Mammary epithelial cell (primary cell): ENCODE measurements at regions not wholly inside any gene's neighbourhood (a gene's known extent, or its start where the extent isn't known, plus 50 kb on each side); places are given as distances from the start of the nearest gene placed in this dataset.

Experiments
- EZH2 ChIP-seq: IDR thresholded peaks from 2 replicates; pipeline ENCODE4 v1.6.1; 2012; ENCODE audit warnings: low read length, inconsistent platforms, borderline replicate concordance
- TF ChIP-seq, protein P1 (sequence below), 2 donors: IDR thresholded peaks in 1 of 2; conservative IDR thresholded peaks in 1 of 2; 2 replicates each; pipeline ENCODE4 v1.5.1; 2011 to 2012; ENCODE audit warnings: inconsistent platforms in 2 of 2, low read length in 2 of 2, mild to moderate bottlenecking in 2 of 2, control low read depth in 1 of 2, low read depth in 1 of 2; ENCODE audit not compliant: insufficient read depth in 1 of 2; ENCODE audit errors: extremely low read depth in 1 of 2

DNA sequence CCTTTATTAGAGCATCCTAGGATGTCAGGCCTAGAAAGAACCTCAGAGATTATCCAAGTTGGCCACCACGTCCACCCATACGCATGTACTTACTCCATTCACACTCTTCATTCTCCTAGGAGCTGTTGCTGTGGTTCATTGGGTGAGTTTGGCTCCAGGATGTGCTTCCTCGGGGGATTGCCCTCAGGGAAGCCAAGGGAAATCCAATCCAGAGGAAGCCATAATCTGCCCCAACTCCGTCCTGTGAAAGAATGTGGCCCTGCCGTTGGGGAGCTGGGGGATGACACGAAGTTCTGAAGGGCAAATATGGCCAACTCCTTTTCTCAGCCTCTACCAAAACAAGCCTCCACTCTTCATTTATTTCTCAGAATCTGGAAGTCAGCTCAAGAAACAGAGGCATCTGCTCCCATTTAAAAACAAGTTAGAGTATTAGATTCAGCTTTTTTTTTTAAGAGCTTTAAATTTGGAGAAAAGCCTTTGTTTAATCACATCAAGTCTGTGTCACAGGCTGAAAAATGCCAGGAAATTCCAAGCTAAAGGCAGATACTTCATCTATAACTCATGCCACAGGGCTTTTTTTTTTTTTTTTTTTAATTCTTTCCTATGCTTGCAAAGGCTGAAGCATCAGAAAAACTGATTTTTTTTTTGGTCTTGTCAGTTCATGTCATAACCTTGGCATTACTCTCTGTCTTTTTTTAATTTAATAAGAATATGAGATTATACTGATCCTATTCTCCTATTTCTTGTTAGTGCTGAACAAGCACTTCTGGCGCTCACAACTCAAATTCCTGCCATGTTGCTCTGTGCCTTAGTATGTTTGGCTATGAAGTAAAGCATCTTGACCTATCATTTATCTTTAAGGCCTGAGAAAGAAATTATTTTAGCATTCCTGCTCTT lies 480.9 kb upstream of the MARCKS start:
- TF ChIP-seq EZH2, result no peak
- TF ChIP-seq, protein P1, sequence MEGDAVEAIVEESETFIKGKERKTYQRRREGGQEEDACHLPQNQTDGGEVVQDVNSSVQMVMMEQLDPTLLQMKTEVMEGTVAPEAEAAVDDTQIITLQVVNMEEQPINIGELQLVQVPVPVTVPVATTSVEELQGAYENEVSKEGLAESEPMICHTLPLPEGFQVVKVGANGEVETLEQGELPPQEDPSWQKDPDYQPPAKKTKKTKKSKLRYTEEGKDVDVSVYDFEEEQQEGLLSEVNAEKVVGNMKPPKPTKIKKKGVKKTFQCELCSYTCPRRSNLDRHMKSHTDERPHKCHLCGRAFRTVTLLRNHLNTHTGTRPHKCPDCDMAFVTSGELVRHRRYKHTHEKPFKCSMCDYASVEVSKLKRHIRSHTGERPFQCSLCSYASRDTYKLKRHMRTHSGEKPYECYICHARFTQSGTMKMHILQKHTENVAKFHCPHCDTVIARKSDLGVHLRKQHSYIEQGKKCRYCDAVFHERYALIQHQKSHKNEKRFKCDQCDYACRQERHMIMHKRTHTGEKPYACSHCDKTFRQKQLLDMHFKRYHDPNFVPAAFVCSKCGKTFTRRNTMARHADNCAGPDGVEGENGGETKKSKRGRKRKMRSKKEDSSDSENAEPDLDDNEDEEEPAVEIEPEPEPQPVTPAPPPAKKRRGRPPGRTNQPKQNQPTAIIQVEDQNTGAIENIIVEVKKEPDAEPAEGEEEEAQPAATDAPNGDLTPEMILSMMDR (conservative IDR thresholded peaks at IDR 0.05 in 1 of 2, IDR thresholded peaks at IDR 0.05 in 1 of 2; ENCODE audit: extremely low read depth in 1 of 2, insufficient read depth in 1 of 2, low read depth in 1 of 2, low read length in 2 of 2), result no peak
